ENCODE measurements at regions not wholly inside any gene's neighbourhood (a gene's known extent, or its start where the extent isn't known, plus 50 kb on each side); places are given as distances from the start of the nearest gene placed in this dataset.

DNA sequence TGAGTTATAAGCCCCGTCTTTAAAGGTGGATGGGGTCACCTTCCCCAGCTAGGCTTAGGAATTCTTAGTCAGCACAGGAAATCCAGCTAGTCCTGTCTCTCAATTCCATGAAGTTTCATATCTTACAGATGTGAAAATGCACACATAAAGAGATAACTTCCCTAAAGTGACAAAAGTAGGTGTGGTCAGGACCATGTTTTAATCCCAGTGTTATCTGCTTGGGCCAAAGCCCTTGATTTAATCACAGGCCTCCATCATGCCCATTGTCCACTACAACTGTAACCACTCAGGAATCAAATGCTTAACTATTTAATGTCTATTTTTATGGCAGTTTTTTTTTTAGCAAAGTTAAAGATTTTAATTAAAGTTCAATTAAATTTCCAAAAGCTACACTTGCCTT is 194.4 kb upstream of the BTG1 start:
- no peak for DNase-seq

DNA sequence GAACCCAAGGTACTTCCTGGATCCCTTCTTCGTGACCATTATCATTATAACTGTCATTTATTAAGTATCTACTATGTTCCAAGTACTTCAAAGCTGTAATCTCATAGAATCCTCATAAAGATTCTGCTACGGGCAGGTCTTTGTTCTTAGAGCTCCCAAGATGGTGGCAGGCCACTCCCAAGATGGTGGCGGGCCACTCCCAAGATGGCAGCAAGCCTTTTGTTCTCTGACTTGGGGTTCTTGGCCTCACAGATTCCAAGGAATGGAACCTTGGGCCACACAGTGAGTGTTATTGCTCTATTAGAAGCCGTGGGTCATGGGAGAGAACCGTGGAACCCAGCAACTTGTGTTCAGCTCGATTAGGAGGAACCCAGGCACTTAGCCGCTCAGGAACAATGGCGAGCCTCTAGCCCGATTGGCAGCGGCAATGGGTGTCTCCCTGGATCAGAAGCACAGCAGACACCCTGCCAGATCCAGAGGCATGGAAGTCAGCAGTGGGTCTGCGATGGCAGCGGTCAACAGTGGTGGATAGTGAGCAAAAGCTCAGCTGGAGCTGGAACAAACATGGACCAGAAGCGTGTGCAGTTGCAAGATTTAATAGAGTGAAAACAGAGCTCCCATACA is 193.7 kb upstream of the BTG1 start:
- DNase-seq, result no peak

DNA sequence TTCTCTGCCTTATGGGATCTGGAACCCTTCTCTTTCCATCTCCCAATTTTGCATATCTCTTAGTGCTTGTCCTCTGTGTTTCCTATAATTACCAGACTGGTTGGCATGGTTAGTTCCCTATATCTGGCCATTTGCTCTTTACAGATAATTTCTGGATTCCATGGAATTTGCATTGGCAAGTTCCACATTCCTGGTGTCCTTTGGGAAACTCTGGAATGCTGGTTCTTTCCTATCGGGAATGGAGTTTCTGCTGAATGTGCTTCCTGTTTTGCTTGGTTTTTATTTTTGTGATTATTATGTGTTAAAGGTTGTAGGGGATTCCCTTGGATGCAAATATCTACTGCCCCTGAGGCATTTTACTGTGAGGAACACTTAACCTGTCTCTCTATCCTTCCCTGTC is 193.0 kb upstream of the BTG1 start:
- DNase-seq, result no peak

DNA sequence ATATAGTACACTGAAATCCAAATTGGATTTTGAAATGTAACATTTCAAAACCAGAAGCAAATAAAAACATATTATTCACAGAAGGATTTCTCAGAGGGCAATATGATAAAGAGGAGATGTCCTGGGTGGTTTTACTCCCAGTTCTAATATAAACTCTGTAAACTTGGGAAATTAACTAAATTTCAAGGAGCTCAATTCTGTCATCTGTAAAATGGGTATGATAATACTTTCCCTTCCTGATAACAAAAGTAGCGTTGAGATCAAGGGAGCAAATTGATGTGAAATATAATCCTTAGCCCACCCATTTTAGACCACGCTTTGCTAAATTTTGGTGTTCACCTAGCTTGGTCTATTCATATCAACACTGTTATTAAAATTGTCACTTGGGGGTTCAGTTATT is 192.5 kb upstream of the BTG1 start:
- DNase-seq, result no peak

DNA sequence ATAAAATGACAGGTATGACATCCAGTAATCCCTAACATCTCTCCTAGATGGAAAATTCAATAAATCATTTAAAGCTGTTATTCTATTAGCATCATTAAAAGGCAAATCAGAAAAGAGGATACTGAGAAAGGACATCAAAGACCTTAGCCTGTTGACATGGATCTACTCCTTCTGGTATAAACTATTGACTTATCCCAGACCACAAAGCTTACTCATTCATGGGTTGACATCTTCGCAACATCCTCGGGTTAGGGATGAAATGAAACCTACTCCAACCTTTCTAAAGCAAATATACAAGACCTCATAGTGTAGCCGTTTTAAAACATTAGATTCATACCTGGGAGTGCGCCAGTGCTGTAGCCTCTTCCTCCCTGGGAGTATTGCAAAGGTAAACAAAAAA is 191.5 kb upstream of the BTG1 start:
- DNase-seq, result no peak

DNA sequence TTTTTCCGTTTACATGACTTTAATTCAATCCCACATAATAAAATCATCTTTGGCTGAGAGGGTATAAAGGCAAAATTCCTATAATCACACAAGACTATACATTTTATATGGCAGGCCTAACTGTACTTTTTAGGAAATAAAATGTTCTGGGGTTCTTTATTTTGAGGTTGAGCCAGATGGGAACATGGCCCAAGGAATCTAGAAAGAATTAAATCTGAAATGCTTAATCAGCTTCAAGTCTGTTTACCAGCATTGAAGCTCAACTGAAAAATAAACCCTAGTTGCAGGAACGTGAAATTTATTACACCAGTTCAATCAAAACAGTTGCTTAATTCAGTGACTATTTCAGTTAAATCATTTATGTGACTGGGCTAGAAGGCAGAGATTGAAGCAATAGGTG is 191.0 kb upstream of the BTG1 start:
- DNase-seq, result no peak

DNA sequence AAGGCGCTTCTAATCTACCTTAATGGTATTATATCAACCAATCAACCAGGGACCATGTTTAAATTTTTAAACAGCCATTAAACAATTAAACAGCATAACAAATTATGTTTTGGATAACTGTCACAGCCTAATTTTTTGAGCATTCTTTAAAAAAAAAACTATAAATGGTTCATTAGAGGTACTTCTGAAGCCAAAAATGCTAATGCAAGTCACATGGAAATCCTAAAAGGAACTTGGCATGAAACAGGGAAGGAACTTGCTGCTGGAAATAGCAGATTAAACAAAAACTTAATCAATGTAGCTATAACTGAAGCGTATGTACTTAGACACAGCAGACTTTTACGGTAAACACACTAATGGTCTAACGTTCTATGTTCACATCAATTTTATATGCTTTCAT is 190.2 kb upstream of the BTG1 start:
- no peak for DNase-seq

DNA sequence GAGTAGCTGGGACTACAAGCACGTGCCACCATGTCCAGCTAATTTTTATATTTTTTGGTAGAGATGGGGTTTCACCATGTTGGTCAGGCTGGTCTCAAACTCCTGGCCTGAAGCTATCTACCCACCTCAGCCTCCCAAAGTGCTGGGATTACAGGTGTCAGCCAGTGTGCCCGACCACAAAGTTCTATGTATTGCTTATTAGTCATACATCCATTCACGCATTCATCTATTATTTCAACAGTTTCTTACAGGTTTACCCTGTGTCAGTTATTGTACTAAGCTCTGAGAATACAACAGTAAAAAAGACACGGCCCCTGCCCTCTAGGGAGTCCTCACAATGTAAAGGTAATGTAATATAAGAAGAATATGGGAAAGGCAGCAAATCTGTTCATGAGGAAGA is 188.9 kb upstream of the BTG1 start:
- no peak for DNase-seq

DNA sequence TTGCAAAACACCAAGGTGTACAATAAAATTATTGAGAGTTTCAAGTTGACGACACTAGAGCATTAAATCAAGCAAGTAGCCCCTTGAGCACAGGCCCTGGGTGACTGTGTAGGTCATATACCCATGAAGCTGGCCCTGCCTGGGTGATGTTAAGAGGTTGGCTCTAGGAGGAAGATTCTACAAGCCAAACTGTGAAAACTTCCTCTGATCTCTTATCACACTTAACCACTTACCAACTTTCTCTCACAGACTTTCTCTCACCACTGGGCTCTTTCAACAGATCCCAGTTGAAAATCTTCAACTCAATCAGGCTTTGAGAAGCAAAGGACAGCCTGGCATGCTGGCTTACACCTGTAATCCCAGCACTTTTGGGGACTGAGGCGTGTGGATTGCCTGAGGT is 186.9 kb upstream of the BTG1 start:
- no peak for DNase-seq

DNA sequence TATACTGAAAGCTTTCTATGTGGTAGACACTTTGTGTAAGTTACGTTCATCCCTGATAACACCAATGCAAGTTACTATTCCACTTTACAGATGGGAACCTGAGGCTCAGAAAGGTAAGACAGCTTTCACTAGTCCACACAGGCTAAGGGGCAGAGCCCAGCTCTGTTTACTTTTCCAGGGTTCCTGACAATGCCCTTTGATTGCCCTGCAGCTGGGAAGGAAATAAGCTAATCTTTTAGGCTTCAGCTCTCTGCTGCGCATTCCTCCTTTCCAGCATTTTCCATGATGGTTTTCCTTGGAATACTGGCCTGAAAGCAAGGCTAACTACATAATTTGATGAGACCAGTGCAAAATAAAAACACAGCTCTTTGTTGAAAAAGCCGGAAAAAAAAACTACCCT is 185.7 kb upstream of the BTG1 start:
- no peak for DNase-seq

DNA sequence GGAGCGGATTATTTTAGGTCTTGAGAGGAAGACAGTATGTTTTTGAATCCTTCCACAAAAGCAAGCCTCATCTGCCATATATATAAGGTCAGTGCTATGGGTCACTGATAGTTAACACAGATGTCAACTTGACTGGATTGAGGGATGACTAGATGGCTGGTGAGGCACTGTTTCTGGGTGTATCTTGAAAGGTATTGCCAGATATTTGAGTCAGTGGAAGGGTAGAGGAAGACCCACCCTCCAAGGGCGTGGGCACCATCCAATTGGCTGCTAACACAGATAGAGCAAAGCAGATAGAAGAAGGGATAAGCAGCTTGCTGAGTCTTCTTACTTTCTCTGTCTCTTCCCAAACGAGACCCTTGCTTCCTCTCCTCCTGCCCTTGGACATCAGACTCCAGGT is 185.0 kb upstream of the BTG1 start:
- no peak for DNase-seq

DNA sequence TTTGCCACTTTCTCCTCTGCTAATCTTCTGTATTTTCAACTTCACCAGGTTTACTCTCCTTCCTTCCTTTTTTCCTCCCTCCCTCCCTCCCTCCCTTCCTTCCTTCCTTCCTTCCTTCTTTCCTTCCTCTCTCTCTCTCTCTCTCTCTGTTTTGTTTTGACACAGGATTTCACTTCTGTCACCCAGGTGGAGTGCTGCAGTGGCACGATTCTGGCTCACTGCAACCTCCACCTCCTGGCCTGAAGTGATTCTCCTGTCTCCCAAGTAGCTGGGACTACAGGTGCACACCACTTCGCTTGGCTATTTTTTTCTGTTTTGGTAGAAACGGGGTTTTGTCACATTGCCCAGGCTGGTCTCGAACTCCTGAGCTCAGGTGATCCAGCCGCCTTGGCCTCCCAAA is 181.2 kb upstream of the BTG1 start:
- DNase-seq, result no peak

DNA sequence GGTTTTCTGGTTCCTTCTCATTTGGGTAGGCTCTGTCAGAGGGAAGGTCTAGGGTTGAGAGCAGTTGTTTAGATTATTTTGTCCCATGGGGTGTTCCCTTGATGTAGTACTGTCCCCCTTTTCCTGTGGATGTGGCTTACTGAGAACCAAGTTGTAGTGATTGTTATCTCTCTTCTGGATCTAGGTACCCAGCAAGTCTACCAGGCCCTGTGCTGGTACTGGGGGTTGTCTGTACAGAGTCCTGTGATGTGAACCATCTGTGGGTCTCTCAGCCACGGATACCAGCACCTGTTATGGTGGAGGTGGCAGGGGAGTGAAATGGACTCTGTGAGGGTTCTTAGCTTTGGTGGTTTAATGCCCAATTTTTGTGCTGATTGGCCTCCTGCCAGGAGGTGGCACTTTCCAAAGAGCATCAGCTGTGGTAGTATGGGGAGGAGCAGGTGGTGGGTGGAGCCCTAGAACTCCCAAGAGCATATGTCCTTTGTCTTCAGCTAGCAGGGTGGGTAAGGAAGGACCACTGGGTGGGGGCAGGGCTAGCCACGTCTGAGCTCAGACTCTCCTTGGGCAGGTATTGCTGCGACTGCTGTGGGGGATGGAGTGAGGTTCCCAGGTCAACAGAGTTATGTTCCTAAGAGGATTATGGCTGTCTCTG is 179.3 kb upstream of the BTG1 start:
- no peak for DNase-seq

DNA sequence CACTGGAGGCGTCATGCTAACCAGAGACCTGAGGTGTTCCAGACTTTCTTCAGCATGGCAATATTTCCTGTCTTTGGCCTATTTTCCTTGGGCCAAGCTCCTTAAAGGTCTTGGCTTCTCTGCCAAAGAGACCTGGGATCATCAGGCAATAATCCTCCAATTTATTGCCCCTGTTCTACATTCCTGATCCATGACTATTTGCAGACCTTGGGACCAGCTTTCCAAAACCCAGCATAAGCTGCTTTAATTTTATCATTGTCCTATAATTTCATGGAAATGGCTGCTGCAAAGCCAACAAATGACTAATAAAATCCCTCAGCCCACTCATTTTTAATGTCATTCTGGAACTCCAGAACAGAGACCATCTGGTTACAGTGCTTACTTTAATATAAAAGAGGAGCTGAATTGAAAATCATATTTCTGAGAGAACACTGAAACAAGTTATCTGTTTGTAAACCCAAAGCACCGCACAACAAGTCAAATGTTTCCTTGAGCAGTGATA is 166.9 kb upstream of the BTG1 start:
- DNase-seq, result no peak

DNA sequence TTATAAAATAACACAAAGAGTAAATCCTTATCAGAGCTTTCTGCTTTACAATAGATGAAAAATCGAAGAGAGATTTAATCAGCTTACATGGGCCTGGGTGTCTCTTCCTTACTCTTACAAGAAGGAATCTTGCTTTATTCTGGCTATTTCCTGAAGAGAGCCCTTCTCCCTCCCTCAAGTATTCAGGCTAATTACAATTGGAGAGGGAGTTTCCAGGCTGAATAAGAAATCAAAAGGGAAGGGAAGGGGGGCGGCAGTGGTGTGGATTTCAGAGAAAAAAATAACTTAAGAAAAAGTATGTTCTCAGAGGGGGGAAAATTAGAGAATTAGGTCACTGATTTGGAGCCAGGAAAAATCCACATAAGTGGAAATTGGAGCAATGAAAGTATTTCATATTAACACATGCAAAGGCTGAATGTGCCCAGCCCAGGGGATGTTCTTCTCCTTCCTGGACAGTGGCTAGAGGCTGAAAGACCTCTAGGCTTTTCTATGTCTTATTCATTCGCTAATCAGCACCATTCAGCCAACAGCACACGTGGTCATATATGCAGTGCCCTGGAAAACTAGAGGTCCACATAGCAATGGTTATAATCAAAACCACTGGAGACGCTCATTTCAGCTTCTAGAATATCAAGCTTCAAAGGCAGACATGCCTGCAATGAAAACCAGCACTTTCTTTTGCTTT is 158.9 kb upstream of the BTG1 start:
- DNase-seq, result no peak

DNA sequence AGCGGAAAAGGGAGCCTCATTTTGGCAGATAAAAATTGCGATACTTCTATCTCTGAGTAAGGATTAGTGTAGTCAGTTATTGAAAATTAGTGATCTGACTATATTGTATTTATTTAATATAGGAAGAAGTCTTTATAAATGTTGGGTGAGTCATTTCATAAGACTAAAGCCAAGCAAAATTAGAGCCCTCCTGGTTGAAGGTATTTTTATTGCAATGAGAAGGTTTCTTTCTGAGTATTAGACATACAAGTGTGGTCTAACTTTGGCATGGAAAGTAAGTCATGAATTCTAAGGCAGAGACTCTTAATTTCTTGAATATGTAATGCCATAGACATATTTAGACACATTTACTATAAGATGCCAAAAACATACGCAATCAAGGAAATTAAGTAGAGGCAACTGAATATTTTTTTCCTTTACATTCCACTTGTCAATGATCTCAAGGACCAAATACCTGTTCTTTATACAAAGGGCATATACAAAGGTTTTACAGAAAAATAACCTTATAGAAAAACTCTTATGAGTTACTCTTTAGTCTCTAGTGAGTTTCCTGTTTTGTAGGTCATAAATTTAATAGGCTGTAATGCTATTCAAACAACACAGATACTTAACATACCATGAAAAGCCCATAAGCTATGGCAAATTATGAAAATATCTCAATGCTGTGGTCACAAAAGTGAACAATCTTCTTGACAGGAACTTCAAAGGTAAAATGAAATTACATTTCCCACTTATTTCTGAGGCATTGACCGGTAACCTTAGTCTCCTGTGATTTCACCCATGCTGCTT is 156.6 kb upstream of the BTG1 start:
- DNase-seq, result no peak

DNA sequence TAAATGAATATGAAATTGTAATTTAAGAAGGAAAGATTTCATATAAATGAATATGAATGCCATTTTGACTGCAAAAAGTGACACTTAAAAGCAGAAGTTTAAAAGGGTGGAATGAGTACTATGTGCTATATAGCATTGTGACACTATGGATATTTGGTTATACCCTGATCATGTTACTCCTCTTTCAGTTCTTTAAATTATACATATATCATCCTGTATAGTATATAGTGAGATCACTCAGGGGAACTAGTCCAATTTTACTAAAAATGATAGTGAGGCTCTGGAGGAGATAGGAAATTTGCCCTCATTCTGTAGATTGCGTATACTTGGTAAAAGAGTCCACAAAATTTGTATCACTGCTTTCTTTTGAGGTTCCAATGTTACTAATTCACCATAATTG is 155.7 kb upstream of the BTG1 start:
- no peak for DNase-seq

DNA sequence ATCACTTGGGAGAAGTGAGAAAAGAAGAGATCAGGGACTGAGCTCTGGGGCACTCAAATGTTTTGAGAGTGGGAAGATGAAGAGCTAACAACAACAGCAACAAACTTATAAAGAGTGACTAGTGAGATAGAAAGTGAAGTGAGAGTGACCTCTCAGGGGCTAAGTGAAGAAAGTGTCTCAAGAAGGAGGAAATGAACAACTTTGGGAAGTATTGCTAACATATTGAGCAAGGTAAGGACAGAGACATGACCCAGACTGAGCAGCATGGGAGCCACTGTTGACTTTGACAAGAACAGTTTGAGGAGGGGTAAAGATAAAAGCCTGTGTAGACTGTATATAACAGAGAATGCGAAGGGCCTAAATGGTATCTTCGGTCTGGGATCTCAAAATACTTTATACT is 155.1 kb upstream of the BTG1 start:
- no peak for DNase-seq

DNA sequence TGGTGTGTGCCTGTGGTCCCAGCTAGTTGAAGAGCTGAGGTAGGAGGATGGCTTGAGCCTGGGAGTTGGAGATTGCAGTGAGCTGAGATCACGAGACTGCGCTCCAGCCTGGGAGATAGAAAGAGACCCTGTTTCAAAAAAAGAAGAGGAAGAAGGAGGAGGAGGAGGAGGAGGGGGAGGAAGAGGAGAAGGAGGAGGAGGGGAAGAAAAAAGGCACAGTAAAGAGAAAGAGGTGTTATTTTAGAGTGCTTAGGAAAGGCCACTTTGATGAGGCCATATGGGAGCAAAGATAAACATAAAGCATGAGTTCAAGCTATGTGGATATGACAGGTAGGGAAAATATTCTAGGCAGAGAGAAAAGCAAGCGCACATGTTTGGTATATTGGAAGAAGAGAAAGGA is 154.1 kb upstream of the BTG1 start:
- DNase-seq, result no peak

DNA sequence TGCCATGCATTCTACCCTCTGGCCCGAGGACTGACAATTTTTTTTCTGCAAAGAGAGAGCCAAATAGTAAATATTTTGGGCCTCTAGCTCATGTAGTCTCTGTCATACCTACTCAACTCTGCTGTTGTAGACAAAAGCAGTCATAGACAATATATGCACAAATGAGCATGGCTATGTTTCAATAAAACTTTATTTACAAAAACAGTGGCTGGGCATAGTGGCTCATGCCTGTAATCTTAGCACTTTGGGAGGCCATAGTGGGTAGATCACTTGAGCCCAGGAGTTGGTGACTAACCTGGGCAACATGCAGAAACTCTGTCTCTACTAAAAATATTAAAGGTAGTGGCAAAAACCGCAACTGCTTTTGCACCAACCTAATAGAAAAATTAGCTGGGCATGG is 153.7 kb upstream of the BTG1 start:
- no peak for DNase-seq

DNA sequence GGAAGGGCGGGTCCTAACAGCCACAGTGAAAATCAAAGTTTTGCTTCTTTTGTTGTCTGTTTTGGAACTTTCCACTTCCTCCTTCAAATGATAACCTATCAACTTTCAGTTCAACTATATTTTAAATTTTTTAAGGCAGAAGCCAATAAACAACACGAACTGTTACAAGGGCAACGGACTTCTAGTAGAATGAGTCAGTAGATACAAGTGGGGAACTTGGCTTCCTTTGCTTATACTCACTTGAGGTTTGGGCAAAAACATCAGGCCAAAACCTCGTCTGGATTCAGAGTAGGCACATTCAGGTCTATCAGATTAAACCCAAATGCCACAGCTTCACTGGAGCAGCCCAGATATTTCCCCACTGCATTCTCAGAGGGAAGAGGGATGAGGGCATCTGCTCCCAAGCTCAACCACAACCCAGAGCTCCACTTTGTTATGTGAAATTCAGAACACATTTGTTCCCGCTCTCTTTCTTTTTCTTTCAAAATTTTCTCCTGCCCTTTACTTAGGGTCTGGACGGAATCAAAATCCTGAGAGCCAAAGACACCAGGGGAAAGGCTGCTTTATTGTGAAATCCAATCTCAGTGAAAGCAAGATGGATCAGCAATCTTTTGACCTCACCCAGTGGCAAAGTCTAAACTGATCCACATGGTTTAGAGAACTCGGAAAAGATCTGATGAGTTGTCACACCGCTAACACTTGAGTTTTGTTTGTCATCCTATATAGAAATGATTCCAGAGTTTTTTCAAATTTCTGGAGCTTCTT is 152.5 kb upstream of the BTG1 start:
- DNase-seq, result no peak

DNA sequence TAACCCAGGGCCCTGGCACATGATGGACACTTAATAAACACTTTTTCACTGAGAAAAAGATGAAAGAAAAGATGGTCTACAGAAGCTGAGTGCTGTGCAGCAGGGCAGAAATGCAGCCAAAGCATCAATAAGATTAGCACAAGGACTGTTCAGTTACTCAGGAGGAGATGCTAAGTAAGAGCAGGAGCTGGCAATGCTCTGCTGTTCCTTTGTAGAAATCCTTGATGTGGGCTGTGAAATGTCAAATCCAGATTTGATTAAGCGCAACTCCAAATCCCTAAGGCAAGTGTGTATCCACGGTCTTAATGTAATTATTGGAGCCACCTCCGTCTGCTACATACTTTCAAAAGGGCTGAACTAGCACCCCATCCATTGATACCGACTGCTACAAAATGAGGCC is 151.8 kb upstream of the BTG1 start:
- DNase-seq, result no peak

DNA sequence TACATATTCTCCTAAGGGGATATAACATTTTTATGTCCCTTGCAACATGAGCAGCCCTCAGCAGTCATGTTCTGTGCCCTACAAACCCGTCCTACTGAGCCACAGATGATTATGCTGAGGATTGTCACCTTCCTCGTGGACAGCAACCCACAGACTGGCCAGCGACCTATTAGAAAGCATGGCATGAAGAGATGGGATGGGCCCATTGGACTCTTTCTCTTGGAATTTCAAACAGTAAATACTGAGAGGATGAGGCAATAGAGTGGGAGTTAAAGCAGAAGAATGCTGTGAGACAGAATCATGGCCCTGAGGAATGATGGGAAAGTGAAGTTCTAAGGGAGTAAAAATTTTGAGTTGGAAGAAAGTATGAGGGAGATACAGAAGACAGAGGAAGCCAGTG is 149.9 kb upstream of the BTG1 start:
- DNase-seq, result no peak
